ENCODE measurements at regions not wholly inside any gene's neighbourhood (a gene's known extent, or its start where the extent isn't known, plus 50 kb on each side); places are given as distances from the start of the nearest gene placed in this dataset.

GRCh38 chr2:236706288-236706687 lies 136.7 kb downstream of the ACKR3 start:
- no peak for DNase-seq (ENCODE audit: low spot score)
- no peaks in the 10 kb centered on the region for H3K9me3 ChIP-seq
- no peak overlapping the region for H3K4me3 ChIP-seq
- no peak for TF ChIP-seq CTCF (IDR thresholded peaks at IDR 0.05)
- H3K36me3 ChIP-seq = no peaks in the 10 kb centered on the region
- no peaks in the 10 kb centered on the region for H3K27me3 ChIP-seq
- H3K4me1 ChIP-seq = peaks cover 0 to 8% of the 10 kb centered on the region in 2 donors
- H3K27ac ChIP-seq = no peak overlapping the region

DNA sequence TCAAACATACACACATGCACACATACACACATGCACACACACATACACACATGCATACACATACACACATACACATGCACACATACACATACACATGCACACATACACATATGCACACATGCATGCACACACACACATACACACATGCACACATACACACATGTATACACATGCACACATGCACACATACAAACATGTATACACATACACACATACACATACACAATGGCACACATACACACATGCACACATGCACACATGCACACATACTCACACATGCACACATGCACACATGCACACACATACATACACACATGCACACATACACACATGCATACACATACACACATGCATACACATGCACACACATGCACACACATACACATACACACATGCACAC lies 137.2 kb downstream of the ACKR3 start:
- no peak for TF ChIP-seq CTCF (IDR thresholded peaks at IDR 0.05)
- Histone ChIP-seq H3K27me3 (no peaks in the 10 kb centered on the region), H3K9me3 (no peaks in the 10 kb centered on the region), H3K4me1 (peaks cover 0 to 8% of the 10 kb centered on the region in 2 donors), H3K27ac (no peak overlapping the region), H3K36me3 (no peaks in the 10 kb centered on the region), H3K4me3 (no peak overlapping the region)
- no peak for DNase-seq (ENCODE audit: low spot score)

- DNase-seq (ENCODE audit: low spot score) = peak; percentile 78
- H3K27ac ChIP-seq = no peak overlapping the region
- peaks cover 0 to 14% of the 10 kb centered on the region in 2 donors for H3K4me1 ChIP-seq
- no peaks in the 10 kb centered on the region for H3K27me3 ChIP-seq
- TF ChIP-seq CTCF (IDR thresholded peaks at IDR 0.05) = no peak
- H3K36me3 ChIP-seq = no peaks in the 10 kb centered on the region
- H3K4me3 ChIP-seq = no peak overlapping the region
- no peaks in the 10 kb centered on the region for H3K9me3 ChIP-seq
These were observed 141.8 kb downstream of the ACKR3 start for GRCh38 chr2:236711440-236711839.

- peaks cover 0 to 14% of the 10 kb centered on the region in 2 donors for H3K4me1 ChIP-seq
- no peak for TF ChIP-seq CTCF (IDR thresholded peaks at IDR 0.05)
- no peak overlapping the region for H3K4me3 ChIP-seq
- H3K27me3 ChIP-seq = no peaks in the 10 kb centered on the region
- no peak overlapping the region for H3K27ac ChIP-seq
- no peaks in the 10 kb centered on the region for H3K9me3 ChIP-seq
- DNase-seq (ENCODE audit: low spot score) = no peak
- H3K36me3 ChIP-seq = no peaks in the 10 kb centered on the region
These were observed 142.7 kb downstream of the ACKR3 start for GRCh38 chr2:236712304-236712703.

GRCh38 chr2:236712961-236713673 lies 143.5 kb downstream of the ACKR3 start:
- no peak for DNase-seq (ENCODE audit: low spot score)
- Histone ChIP-seq H3K4me3 (no peak overlapping the region), H3K4me1 (peaks cover 0 to 14% of the 10 kb centered on the region in 2 donors), H3K9me3 (no peaks in the 10 kb centered on the region), H3K27ac (no peak overlapping the region), H3K27me3 (no peaks in the 10 kb centered on the region), H3K36me3 (no peaks in the 10 kb centered on the region)
- TF ChIP-seq CTCF (IDR thresholded peaks at IDR 0.05) = no peak

GRCh38 chr2:236714080-236714479 lies 144.5 kb downstream of the ACKR3 start:
- no peak overlapping the region for H3K27ac ChIP-seq
- TF ChIP-seq CTCF (IDR thresholded peaks at IDR 0.05) = no peak
- H3K4me1 ChIP-seq = peaks cover 0 to 14% of the 10 kb centered on the region in 2 donors
- H3K27me3 ChIP-seq = no peaks in the 10 kb centered on the region
- DNase-seq (ENCODE audit: low spot score) = no peak
- H3K4me3 ChIP-seq = no peak overlapping the region
- H3K9me3 ChIP-seq = no peaks in the 10 kb centered on the region
- H3K36me3 ChIP-seq = no peaks in the 10 kb centered on the region
